Endothelial cell of umbilical vein (primary cell): ENCODE measurements at regions not wholly inside any gene's neighbourhood (a gene's known extent, or its start where the extent isn't known, plus 50 kb on each side); places are given as distances from the start of the nearest gene placed in this dataset.

ENCODE experiments used
- BruUV-seq: library from RNA; stranded (reverse); fragments of 400-500 nt; replicated peaks from 2 replicates; lab custom pipeline; 2021; lab: Mats Ljungman, UMichigan
- CTCF ChIA-PET: fragments of 300-600, 350-600 bp; sonication (Branson Sonifier 250); formaldehyde crosslinking; loops from one replicate; lab custom pipeline; 2021; ENCODE audit warnings: antibody characterized with exemption, inconsistent platforms; lab: Charles Lee
- POLR2A ChIA-PET: fragments of 300-600, 350-600 bp; sonication (Branson Sonifier 250); formaldehyde crosslinking; loops from one replicate; lab custom pipeline; 2021; ENCODE audit warnings: antibody characterized with exemption, inconsistent platforms; lab: Charles Lee
- DNase-seq: peaks from one replicate; pipeline ENCODE4 v3.0.0-alpha.2; 2011; ENCODE audit warnings: low read depth, low spot score
- FAIRE-seq: peaks from 2 replicates; lab custom pipeline; 2011; peaks lifted over from hg19 to GRCh38; lab: Jason Lieb, UNC
- H2AFZ ChIP-seq: 2 replicates; pipeline ENCODE4 v1.6.0; 2012; ENCODE audit warnings: low read depth, low read length, control low read depth, inconsistent platforms
- H3K27ac ChIP-seq: 2 replicates; pipeline ENCODE4 v1.5.1; 2011; ENCODE audit warnings: low read depth, mild to moderate bottlenecking, control low read depth, low read length, moderate library complexity; ENCODE audit not compliant: insufficient read depth
- H3K27me3 ChIP-seq, 2 experiments: 2 replicates each; pipeline versions ENCODE4 v1.6.0 to v1.6.1; 2011; ENCODE audit warnings: low read length in 2 of 2, mixed read lengths in 1 of 2; ENCODE audit not compliant: control insufficient read depth in 2 of 2, insufficient read depth in 2 of 2
- H3K36me3 ChIP-seq, 2 experiments: 2 replicates in 1 of 2; 3 replicates in 1 of 2; pipeline ENCODE4 v1.5.1; 2011; ENCODE audit warnings: low read length in 2 of 2, mild to moderate bottlenecking in 1 of 2, moderate library complexity in 1 of 2; ENCODE audit not compliant: control insufficient read depth in 2 of 2, insufficient read depth in 2 of 2; ENCODE audit errors: extremely low read depth in 1 of 2
- H3K4me1 ChIP-seq: 3 replicates; pipeline ENCODE4 v1.5.1; 2011; ENCODE audit warnings: mild to moderate bottlenecking, low read length; ENCODE audit not compliant: control insufficient read depth, insufficient read depth; ENCODE audit errors: extremely low read depth
- H3K4me2 ChIP-seq: 2 replicates; pipeline ENCODE4 v1.6.1; 2011; ENCODE audit warnings: low read length, control low read depth, mixed read lengths; ENCODE audit not compliant: insufficient read depth
- H3K4me3 ChIP-seq, 3 experiments: fragments of 200-600 bp in 1 of 3; sonication (generic), shearing (Covaris generic) in 1 of 3; replicated peaks in 1 of 3; 2 replicates each; pipeline ENCODE4 v1.5.1; 2011 to 2016; ENCODE audit warnings: control low read depth in 3 of 3, low read length in 3 of 3, mild to moderate bottlenecking in 2 of 3, inconsistent platforms in 1 of 3, low read depth in 1 of 3, moderate library complexity in 1 of 3; ENCODE audit not compliant: insufficient read depth in 1 of 3
- H3K79me2 ChIP-seq: 2 replicates; pipeline ENCODE4 v1.6.0; 2012; ENCODE audit warnings: low read length, inconsistent platforms; ENCODE audit not compliant: control insufficient read depth, insufficient read depth
- H3K9ac ChIP-seq: replicated peaks from 2 replicates; pipeline ENCODE3; 2011; ENCODE audit warnings: low read length, control low read depth; ENCODE audit not compliant: insufficient read depth; ENCODE audit errors: extremely low read depth
- H3K9me1 ChIP-seq: replicated peaks from 3 replicates; pipeline ENCODE4 v1.6.0; 2011; ENCODE audit warnings: mild to moderate bottlenecking, low read length; ENCODE audit not compliant: control insufficient read depth, insufficient read depth; ENCODE audit errors: extremely low read depth
- H3K9me3 ChIP-seq: replicated peaks from 2 replicates; pipeline ENCODE4 v1.5.1; 2012; ENCODE audit warnings: low read length, inconsistent platforms; ENCODE audit not compliant: control insufficient read depth, insufficient read depth
- H4K20me1 ChIP-seq: replicated peaks from 2 replicates; pipeline ENCODE3; 2011; ENCODE audit warnings: mild to moderate bottlenecking, low read length; ENCODE audit not compliant: control insufficient read depth, insufficient read depth; ENCODE audit errors: extremely low read depth
- EZH2 ChIP-seq: IDR thresholded peaks from 2 replicates; pipeline ENCODE4 v1.6.1; 2012; ENCODE audit warnings: borderline replicate concordance, low read depth, mild to moderate bottlenecking, moderate library complexity, low read length, inconsistent platforms; ENCODE audit not compliant: severe bottlenecking
- FOS ChIP-seq: IDR thresholded peaks from 2 replicates; pipeline ENCODE4 v1.6.1; 2011; ENCODE audit warnings: mild to moderate bottlenecking, low read length, moderate library complexity, borderline replicate concordance; ENCODE audit not compliant: insufficient read depth
- GATA2 ChIP-seq: IDR thresholded peaks from 2 replicates; pipeline ENCODE4 v1.7.0; 2011; ENCODE audit warnings: low read depth, mild to moderate bottlenecking, moderate library complexity, mixed read lengths, low read length; ENCODE audit not compliant: insufficient read length, insufficient read depth
- JUN ChIP-seq: IDR thresholded peaks from 2 replicates; pipeline ENCODE4 v1.6.1; 2011; ENCODE audit warnings: borderline replicate concordance, low read depth; ENCODE audit not compliant: insufficient read length, insufficient read depth
- MYC ChIP-seq: IDR thresholded peaks from one replicate; pipeline ENCODE4 v1.6.1; 2011; ENCODE audit warnings: mild to moderate bottlenecking, low read depth, low read length
- POLR2A ChIP-seq: IDR thresholded peaks from 2 replicates; pipeline ENCODE4 v1.6.1; 2012; ENCODE audit warnings: low read depth, mild to moderate bottlenecking, control low read depth, low read length
- POLR2AphosphoS5 ChIP-seq: IDR thresholded peaks from 2 replicates; pipeline ENCODE4 v1.6.1; 2012; ENCODE audit warnings: low read depth, mild to moderate bottlenecking, control low read depth, low read length, moderate library complexity; ENCODE audit not compliant: insufficient read depth
- dilution Hi-C: fragments of 300-500 bp; cut with MboI; formaldehyde crosslinking; loops from one replicate; pipeline ENCODE4 v1.15.0; 2019; ENCODE audit warnings: low sequenced_read_pairs; ENCODE audit not compliant: extremely low pct_ligation_motif_present
- intact Hi-C: fragments of 100-400 bp; cut with micrococcal nuclease; formaldehyde crosslinking; loops from one replicate; pipeline ENCODE4 v1.10.0; 2022
- TF ChIP-seq, protein P1 (sequence below), 2 donors: IDR thresholded peaks; 1 replicate in 1 of 2; 2 replicates in 1 of 2; pipeline ENCODE4 v1.5.1; 2011; ENCODE audit warnings: low read length in 2 of 2, mild to moderate bottlenecking in 2 of 2, moderate library complexity in 2 of 2, control low read depth in 1 of 2, inconsistent platforms in 1 of 2, low read depth in 1 of 2; ENCODE audit not compliant: insufficient read depth in 1 of 2; ENCODE audit errors: extremely low read depth in 1 of 2
- TF ChIP-seq, protein P2 (sequence below): IDR thresholded peaks from 2 replicates; pipeline ENCODE4 v1.6.1; 2011; ENCODE audit not compliant: insufficient read depth, insufficient read length

DNA sequence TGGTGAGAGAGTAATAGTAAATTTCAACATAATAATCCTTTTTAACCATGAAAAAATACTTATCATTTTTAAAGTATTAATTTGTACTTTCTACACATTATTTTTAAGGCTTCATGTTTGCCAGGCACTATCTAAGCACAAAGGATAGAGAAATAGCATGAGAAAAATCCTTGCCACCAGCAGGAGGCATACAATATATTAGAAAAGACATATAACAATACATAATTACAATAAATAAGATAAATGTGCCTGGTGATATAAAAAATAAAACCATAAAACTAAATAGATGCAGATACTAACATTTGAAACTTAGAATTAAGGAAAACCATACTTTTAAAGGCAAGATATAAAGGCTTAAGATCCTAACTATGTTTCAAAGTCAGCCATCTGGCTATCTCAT lies 1256.4 kb downstream of the DIAPH3 start:
- H2AFZ ChIP-seq = no peak overlapping the region
- no peak overlapping the region for H3K4me2 ChIP-seq
- intact Hi-C loops (loop anchor here (5.0 kb wide), 1 partner anchor 410 kb away; no protein-coding TSS in a partner anchor), dilution Hi-C loops (no loop called here)
- no peaks in the 10 kb centered on the region for H3K79me2 ChIP-seq
- H3K36me3 ChIP-seq = no peaks in the 10 kb centered on the region
- no peak for DNase-seq
- no peak for FAIRE-seq
- H3K9me1 ChIP-seq = no peaks in the 10 kb centered on the region
- no peak overlapping the region for H3K4me3 ChIP-seq
- no peak overlapping the region for H3K27ac ChIP-seq
- CTCF ChIA-PET = interaction anchor here (1.1 to 1.2 kb wide), 2 partner anchors 411 to 412 kb away, joined by 5 to 6 read pairs; no protein-coding TSS in a partner anchor
- TF ChIP-seq EZH2 (no peak), FOS (no peak), MYC (no peak), POLR2AphosphoS5 (no peak), POLR2A (no peak), GATA2 (no peak), JUN (no peak)
- TF ChIP-seq, protein P1, sequence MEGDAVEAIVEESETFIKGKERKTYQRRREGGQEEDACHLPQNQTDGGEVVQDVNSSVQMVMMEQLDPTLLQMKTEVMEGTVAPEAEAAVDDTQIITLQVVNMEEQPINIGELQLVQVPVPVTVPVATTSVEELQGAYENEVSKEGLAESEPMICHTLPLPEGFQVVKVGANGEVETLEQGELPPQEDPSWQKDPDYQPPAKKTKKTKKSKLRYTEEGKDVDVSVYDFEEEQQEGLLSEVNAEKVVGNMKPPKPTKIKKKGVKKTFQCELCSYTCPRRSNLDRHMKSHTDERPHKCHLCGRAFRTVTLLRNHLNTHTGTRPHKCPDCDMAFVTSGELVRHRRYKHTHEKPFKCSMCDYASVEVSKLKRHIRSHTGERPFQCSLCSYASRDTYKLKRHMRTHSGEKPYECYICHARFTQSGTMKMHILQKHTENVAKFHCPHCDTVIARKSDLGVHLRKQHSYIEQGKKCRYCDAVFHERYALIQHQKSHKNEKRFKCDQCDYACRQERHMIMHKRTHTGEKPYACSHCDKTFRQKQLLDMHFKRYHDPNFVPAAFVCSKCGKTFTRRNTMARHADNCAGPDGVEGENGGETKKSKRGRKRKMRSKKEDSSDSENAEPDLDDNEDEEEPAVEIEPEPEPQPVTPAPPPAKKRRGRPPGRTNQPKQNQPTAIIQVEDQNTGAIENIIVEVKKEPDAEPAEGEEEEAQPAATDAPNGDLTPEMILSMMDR (IDR thresholded peaks at IDR 0.05; ENCODE audit: extremely low read depth in 1 of 2, insufficient read depth in 1 of 2, low read depth in 1 of 2, low read length in 2 of 2) = no peak
- TF ChIP-seq, protein P2, sequence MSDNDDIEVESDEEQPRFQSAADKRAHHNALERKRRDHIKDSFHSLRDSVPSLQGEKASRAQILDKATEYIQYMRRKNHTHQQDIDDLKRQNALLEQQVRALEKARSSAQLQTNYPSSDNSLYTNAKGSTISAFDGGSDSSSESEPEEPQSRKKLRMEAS = no peak
- no peak overlapping the region for H3K9ac ChIP-seq
- POLR2A ChIA-PET = no interaction called here
- H3K9me3 ChIP-seq = no peaks in the 10 kb centered on the region
- H4K20me1 ChIP-seq = no peaks in the 10 kb centered on the region
- no peaks in the 10 kb centered on the region for H3K27me3 ChIP-seq
- H3K4me1 ChIP-seq = no peaks in the 10 kb centered on the region
- BruUV-seq = no TSS peak
